Chondrocyte (in vitro differentiated cells): ENCODE measurements at regions not wholly inside any gene's neighbourhood (a gene's known extent, or its start where the extent isn't known, plus 50 kb on each side); places are given as distances from the start of the nearest gene placed in this dataset.

Source experiments
- DNase-seq: peaks from one replicate; pipeline ENCODE4 v3.0.0; 2021; ENCODE audit warnings: mixed read lengths, low spot score
- H3K27ac Mint-ChIP-seq: one replicate; pipeline ENCODE4 v1.8.0; 2021; ENCODE audit warnings: mild to moderate bottlenecking, moderate library complexity, mixed read lengths; ENCODE audit not compliant: unreplicated experiment
- H3K27me3 Mint-ChIP-seq: 2 replicates; pipeline ENCODE4 v1.8.0; 2021; ENCODE audit warnings: low read depth, mixed read lengths
- H3K36me3 Mint-ChIP-seq: 2 replicates; pipeline ENCODE4 v1.8.0; 2021; ENCODE audit warnings: low read depth, mixed read lengths
- H3K4me1 Mint-ChIP-seq: 2 replicates; pipeline ENCODE4 v1.8.0; 2021; ENCODE audit warnings: low read depth, mild to moderate bottlenecking, mixed read lengths
- H3K4me3 Mint-ChIP-seq: one replicate; pipeline ENCODE4 v1.8.0; 2021; ENCODE audit warnings: mild to moderate bottlenecking, moderate library complexity, mixed read lengths; ENCODE audit not compliant: unreplicated experiment
- H3K9me3 Mint-ChIP-seq: 2 replicates; pipeline ENCODE4 v1.8.0; 2021; ENCODE audit warnings: low read depth, mixed read lengths
- CTCF ChIP-seq: fragments of 200-600 bp; sonication (generic); IDR thresholded peaks from 2 replicates; pipeline ENCODE4 v1.5.0; 2021; ENCODE audit warnings: antibody characterized with exemption, mild to moderate bottlenecking, moderate library complexity

DNA sequence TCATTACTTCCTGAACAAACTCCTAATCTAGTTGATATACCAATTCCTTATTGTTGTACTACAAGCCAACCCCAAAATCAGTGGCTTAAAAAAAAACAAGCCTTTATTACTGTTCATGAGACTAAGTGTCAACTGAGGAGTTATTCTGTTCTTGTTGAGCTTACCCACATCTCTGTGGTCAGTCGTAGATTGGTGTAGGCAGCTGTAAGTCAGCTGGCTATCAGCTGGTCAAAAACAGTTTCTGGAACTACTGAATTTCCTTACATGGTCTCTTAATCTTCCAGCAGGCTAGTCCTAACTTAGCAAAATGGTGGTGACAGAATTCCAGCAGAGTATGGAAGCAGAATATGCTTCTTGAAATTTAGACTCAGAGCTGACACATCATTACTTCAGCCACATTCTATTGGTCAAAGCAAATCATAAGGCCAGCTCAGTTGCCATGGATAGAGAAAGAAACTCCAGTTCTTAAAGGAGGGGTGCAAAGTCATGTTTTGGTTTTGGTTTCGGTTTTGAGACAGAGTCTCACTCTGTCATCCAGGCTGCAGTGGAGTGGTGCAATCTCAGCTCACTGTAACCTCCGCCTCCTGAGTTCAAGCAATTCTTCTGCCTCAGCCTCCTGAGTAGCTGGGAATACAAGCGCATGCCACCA, 386.1 kb upstream of the MPDZ start:
- no peaks in the 10 kb centered on the region for H3K36me3 Mint-ChIP-seq
- TF ChIP-seq CTCF, result no peak
- peaks cover 24% of the 10 kb centered on the region for H3K9me3 Mint-ChIP-seq
- DNase-seq, result no peak
- no peaks in the 10 kb centered on the region for H3K4me1 Mint-ChIP-seq
- H3K27ac Mint-ChIP-seq, result no peak overlapping the region
- H3K4me3 Mint-ChIP-seq, result no peak overlapping the region
- no peaks in the 10 kb centered on the region for H3K27me3 Mint-ChIP-seq

DNA sequence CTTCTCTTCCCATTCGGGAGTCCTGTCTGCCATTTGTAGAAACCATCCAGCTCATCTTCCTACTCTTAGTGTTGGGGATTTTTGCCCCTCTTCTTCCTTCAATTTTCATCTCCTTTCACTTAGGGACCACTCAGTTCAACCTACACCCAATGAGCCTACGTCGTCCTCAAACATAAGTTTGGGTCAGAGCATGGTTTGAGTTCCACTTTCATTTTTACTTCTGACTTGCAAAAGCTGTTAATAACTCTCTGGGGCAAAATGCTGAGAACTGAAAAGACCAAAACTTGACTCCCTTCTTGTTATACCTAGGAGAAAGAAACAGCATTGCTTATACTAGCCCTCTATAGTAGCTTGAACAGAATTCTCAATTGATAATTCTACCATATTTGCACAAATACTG, 381.5 kb upstream of the MPDZ start:
- no peak overlapping the region for H3K27ac Mint-ChIP-seq

DNA sequence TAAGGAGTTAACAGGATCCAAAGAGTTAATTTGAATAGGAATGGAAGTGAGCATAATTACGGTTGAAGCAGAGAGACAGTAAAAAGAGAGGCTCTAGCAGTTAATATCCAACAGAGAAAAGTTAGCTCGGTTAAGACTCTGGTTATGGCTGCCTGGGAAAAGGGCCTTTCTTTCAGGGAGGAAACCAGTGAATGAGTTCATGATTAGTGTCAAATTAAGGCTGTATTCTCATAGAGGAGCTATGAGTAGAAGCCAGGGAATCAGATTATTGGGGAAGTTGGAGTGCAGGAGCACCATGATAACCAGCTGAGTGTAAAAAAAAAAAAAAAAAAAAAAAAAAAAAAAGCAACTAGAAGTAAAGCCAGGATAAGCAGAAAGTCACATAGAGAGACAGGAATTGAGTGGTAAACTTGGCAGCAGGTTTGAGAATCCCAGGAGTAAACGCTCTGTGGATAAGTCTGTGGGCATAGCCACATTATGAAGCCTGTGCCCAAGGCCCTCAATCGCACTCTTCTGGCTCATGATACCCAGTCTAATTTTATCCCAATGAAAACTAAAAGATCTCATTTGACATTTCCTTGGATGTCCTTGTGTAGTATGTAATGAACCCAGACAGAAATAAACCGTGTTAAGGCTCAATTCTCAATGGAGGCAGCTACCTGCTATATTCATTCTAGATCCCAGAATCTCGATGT, 372.6 kb upstream of the MPDZ start:
- Mint-ChIP-seq H3K36me3 (peaks cover 2% of the 10 kb centered on the region), H3K27ac (no peak overlapping the region), H3K4me1 (no peaks in the 10 kb centered on the region), H3K27me3 (no peaks in the 10 kb centered on the region), H3K9me3 (peaks cover 17% of the 10 kb centered on the region), H3K4me3 (no peak overlapping the region)
- no peak for DNase-seq
- no peak for TF ChIP-seq CTCF

More for the DNA sequence above, 381.5 kb upstream of the MPDZ start:
- no peaks in the 10 kb centered on the region for H3K27me3 Mint-ChIP-seq
- no peak for TF ChIP-seq CTCF
- H3K36me3 Mint-ChIP-seq, result no peaks in the 10 kb centered on the region
- H3K9me3 Mint-ChIP-seq, result peaks cover 11% of the 10 kb centered on the region
- H3K4me1 Mint-ChIP-seq, result no peaks in the 10 kb centered on the region
- H3K4me3 Mint-ChIP-seq, result no peak overlapping the region
- no peak for DNase-seq

DNA sequence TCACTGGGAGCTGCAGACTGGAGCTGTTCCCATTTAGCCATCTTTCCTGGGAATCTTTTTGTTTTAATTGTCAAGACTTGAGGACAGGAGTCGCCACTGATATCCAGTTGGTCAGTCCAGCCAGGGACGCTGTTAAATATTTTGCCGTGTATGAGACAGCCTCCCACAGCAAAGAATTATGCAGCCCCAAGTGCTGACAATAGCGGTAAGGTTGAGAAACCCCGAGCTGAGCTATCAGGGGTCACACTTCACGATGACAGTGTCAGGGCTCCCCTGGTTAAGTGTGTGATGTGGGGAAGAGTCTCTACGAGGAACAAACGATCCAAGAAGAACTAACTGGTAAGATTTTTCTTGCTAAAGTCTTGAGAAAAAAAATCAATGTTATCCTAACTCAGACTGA, 372.0 kb upstream of the MPDZ start:
- H3K4me1 Mint-ChIP-seq, result no peaks in the 10 kb centered on the region
- peaks cover 2% of the 10 kb centered on the region for H3K36me3 Mint-ChIP-seq
- H3K27me3 Mint-ChIP-seq, result no peaks in the 10 kb centered on the region
- no peak overlapping the region for H3K27ac Mint-ChIP-seq
- H3K4me3 Mint-ChIP-seq, result no peak overlapping the region
- no peak for TF ChIP-seq CTCF
- DNase-seq, result no peak
- peaks cover 17% of the 10 kb centered on the region for H3K9me3 Mint-ChIP-seq

GRCh38 chr9:13648676-13649075, 369.2 kb upstream of the MPDZ start:
- Mint-ChIP-seq H3K9me3 (peaks cover 17% of the 10 kb centered on the region), H3K4me1 (no peaks in the 10 kb centered on the region)

More at GRCh38 chr9:13648676-13649075, 369.2 kb upstream of the MPDZ start:
- Mint-ChIP-seq H3K27me3 (no peaks in the 10 kb centered on the region), H3K4me3 (no peak overlapping the region), H3K36me3 (peaks cover 2% of the 10 kb centered on the region), H3K27ac (no peak overlapping the region)
- DNase-seq, result no peak
- no peak for TF ChIP-seq CTCF
